ENCODE measurements at regions not wholly inside any gene's neighbourhood (a gene's known extent, or its start where the extent isn't known, plus 50 kb on each side); places are given as distances from the start of the nearest gene placed in this dataset.

DNA sequence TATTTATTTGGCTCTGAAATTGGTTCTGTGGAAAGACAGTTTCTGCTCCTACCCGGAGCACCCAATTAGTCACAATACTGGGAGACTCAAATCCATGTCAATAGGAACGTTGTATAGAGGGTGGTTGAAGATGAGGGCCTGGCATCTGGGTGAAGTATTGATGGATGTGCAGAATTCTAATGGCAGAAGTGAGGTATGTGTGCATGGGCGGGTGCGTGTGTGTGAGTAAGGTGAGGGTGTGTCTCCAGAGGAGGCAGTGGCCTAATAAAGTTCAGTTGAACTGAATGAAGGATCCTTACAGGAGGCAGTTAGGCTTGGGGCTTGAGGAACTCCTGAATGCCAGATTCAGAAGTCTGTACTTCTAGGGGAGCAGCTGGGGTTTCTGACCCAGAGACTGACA is 71.8 kb upstream of the B3GAT1 start:
- TF ChIP-seq, protein P1, sequence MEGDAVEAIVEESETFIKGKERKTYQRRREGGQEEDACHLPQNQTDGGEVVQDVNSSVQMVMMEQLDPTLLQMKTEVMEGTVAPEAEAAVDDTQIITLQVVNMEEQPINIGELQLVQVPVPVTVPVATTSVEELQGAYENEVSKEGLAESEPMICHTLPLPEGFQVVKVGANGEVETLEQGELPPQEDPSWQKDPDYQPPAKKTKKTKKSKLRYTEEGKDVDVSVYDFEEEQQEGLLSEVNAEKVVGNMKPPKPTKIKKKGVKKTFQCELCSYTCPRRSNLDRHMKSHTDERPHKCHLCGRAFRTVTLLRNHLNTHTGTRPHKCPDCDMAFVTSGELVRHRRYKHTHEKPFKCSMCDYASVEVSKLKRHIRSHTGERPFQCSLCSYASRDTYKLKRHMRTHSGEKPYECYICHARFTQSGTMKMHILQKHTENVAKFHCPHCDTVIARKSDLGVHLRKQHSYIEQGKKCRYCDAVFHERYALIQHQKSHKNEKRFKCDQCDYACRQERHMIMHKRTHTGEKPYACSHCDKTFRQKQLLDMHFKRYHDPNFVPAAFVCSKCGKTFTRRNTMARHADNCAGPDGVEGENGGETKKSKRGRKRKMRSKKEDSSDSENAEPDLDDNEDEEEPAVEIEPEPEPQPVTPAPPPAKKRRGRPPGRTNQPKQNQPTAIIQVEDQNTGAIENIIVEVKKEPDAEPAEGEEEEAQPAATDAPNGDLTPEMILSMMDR (IDR thresholded peaks at IDR 0.05; ENCODE audit: low read length) = no peak
- TF ChIP-seq EZH2 (IDR thresholded peaks at IDR 0.05; ENCODE audit: borderline replicate concordance, low read length) = no peak

All from OCI-LY1 (cell line).